ENCODE measurements at regions not wholly inside any gene's neighbourhood (a gene's known extent, or its start where the extent isn't known, plus 50 kb on each side); places are given as distances from the start of the nearest gene placed in this dataset.

- TF ChIP-seq CTCF (IDR thresholded peaks at IDR 0.05; ENCODE audit: low read length) (no peak), EZH2 (optimal IDR thresholded peaks at IDR 0.05; ENCODE audit: low read depth, low read length) (no peak)
Measured at GRCh38 chr2:235300368-235301201, 193.3 kb upstream of the AGAP1 start.

Data from MM.1S (cell line).